ENCODE measurements at regions not wholly inside any gene's neighbourhood (a gene's known extent, or its start where the extent isn't known, plus 50 kb on each side); places are given as distances from the start of the nearest gene placed in this dataset.

GRCh38 chr9:73024601-73025034 is 71.8 kb upstream of the ALDH1A1 start (continued):
- TF ChIP-seq, protein P1, sequence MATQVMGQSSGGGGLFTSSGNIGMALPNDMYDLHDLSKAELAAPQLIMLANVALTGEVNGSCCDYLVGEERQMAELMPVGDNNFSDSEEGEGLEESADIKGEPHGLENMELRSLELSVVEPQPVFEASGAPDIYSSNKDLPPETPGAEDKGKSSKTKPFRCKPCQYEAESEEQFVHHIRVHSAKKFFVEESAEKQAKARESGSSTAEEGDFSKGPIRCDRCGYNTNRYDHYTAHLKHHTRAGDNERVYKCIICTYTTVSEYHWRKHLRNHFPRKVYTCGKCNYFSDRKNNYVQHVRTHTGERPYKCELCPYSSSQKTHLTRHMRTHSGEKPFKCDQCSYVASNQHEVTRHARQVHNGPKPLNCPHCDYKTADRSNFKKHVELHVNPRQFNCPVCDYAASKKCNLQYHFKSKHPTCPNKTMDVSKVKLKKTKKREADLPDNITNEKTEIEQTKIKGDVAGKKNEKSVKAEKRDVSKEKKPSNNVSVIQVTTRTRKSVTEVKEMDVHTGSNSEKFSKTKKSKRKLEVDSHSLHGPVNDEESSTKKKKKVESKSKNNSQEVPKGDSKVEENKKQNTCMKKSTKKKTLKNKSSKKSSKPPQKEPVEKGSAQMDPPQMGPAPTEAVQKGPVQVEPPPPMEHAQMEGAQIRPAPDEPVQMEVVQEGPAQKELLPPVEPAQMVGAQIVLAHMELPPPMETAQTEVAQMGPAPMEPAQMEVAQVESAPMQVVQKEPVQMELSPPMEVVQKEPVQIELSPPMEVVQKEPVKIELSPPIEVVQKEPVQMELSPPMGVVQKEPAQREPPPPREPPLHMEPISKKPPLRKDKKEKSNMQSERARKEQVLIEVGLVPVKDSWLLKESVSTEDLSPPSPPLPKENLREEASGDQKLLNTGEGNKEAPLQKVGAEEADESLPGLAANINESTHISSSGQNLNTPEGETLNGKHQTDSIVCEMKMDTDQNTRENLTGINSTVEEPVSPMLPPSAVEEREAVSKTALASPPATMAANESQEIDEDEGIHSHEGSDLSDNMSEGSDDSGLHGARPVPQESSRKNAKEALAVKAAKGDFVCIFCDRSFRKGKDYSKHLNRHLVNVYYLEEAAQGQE (IDR thresholded peaks at IDR 0.05; ENCODE audit: borderline replicate concordance), result no peak; the same call in 1 of the 2 replicates
- TF ChIP-seq, protein P1 (CRISPR knock-in tag; IDR thresholded peaks at IDR 0.05; ENCODE audit: low read depth), result no peak
- peak; percentile 54; the same call in 1 of the 2 replicates for TF ChIP-seq JUN (IDR thresholded peaks at IDR 0.05; ENCODE audit: borderline replicate concordance, low read depth, low read length)
- no peak for TF ChIP-seq JUN (CRISPR knock-in tag; IDR thresholded peaks at IDR 0.05; ENCODE audit: borderline replicate concordance)
- TF ChIP-seq MAX (CRISPR knock-in tag; IDR thresholded peaks at IDR 0.05), result no peak
- TF ChIP-seq SMAD2 (IDR thresholded peaks at IDR 0.05; ENCODE audit: low read depth, low read length), result no peak
- TF ChIP-seq ZNF124 (CRISPR knock-in tag; IDR thresholded peaks at IDR 0.05), result no peak
- peak; percentile 64; the same call in 1 of the 2 replicates for TF ChIP-seq MEF2D (tag; conservative IDR thresholded peaks at IDR 0.05; ENCODE audit: low read depth)
- peak; percentile 72 for TF ChIP-seq ATF7 (IDR thresholded peaks at IDR 0.05)
- TF ChIP-seq GTF2B (IDR thresholded peaks at IDR 0.05; ENCODE audit: extremely low read depth, insufficient read length), result no peak
- no peak for TF ChIP-seq ZNF41 (CRISPR knock-in tag; conservative IDR thresholded peaks at IDR 0.05)
- no peak for TF ChIP-seq E2F4 (CRISPR knock-in tag; IDR thresholded peaks at IDR 0.05; ENCODE audit: low read depth)
- peak; percentile 97 to 98 for TF ChIP-seq TRIM24 (IDR thresholded peaks at IDR 0.05)
- TF ChIP-seq, protein P2, sequence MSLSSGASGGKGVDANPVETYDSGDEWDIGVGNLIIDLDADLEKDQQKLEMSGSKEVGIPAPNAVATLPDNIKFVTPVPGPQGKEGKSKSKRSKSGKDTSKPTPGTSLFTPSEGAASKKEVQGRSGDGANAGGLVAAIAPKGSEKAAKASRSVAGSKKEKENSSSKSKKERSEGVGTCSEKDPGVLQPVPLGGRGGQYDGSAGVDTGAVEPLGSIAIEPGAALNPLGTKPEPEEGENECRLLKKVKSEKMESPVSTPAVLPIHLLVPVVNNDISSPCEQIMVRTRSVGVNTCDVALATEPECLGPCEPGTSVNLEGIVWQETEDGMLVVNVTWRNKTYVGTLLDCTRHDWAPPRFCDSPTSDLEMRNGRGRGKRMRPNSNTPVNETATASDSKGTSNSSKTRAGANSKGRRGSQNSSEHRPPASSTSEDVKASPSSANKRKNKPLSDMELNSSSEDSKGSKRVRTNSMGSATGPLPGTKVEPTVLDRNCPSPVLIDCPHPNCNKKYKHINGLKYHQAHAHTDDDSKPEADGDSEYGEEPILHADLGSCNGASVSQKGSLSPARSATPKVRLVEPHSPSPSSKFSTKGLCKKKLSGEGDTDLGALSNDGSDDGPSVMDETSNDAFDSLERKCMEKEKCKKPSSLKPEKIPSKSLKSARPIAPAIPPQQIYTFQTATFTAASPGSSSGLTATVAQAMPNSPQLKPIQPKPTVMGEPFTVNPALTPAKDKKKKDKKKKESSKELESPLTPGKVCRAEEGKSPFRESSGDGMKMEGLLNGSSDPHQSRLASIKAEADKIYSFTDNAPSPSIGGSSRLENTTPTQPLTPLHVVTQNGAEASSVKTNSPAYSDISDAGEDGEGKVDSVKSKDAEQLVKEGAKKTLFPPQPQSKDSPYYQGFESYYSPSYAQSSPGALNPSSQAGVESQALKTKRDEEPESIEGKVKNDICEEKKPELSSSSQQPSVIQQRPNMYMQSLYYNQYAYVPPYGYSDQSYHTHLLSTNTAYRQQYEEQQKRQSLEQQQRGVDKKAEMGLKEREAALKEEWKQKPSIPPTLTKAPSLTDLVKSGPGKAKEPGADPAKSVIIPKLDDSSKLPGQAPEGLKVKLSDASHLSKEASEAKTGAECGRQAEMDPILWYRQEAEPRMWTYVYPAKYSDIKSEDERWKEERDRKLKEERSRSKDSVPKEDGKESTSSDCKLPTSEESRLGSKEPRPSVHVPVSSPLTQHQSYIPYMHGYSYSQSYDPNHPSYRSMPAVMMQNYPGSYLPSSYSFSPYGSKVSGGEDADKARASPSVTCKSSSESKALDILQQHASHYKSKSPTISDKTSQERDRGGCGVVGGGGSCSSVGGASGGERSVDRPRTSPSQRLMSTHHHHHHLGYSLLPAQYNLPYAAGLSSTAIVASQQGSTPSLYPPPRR (CRISPR knock-in tag; IDR thresholded peaks at IDR 0.05; ENCODE audit: borderline replicate concordance), result no peak
